GM21737 (cell line): ENCODE measurements at regions not wholly inside any gene's neighbourhood (a gene's known extent, or its start where the extent isn't known, plus 50 kb on each side); places are given as distances from the start of the nearest gene placed in this dataset.
A peak's percentile ranks its signal among the peaks of the same experiment; 100 is the strongest.

Source experiments
- ATAC-seq: cut with Tn5 transposase; IDR thresholded peaks from one replicate; pipeline ENCODE4 v1.9.1; 2021; ENCODE audit warnings: mild to moderate bottlenecking, moderate library complexity; ENCODE audit not compliant: unreplicated experiment

- no peak for ATAC-seq
These were observed 352.1 kb downstream of the SHQ1 start for GRCh38 chr3:72496051-72496670.

GRCh38 chr3:72494626-72495025 lies 353.6 kb downstream of the SHQ1 start:
- ATAC-seq: no peak

- ATAC-seq: no peak
These were observed 354.1 kb downstream of the SHQ1 start for GRCh38 chr3:72494130-72494529.

DNA sequence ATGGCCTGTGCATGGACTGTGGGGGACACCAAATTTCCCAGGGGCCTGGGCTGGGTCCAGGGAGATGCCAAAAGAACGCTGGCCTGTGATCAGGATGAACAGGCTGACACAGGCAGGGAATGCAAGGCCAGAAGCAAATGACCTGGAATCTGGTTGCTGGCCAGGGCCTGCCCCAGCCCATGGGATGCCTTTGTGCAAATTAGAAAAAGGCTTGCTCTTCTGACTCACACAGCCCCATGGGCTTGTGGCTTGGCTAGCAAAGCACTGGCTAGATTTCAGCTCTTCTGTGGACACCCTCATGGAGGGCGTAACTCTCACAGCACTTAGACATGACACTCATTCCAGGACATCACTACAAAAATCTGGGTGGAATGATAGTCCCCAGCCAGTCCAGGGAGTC lies 356.0 kb downstream of the SHQ1 start:
- ATAC-seq: no peak

DNA sequence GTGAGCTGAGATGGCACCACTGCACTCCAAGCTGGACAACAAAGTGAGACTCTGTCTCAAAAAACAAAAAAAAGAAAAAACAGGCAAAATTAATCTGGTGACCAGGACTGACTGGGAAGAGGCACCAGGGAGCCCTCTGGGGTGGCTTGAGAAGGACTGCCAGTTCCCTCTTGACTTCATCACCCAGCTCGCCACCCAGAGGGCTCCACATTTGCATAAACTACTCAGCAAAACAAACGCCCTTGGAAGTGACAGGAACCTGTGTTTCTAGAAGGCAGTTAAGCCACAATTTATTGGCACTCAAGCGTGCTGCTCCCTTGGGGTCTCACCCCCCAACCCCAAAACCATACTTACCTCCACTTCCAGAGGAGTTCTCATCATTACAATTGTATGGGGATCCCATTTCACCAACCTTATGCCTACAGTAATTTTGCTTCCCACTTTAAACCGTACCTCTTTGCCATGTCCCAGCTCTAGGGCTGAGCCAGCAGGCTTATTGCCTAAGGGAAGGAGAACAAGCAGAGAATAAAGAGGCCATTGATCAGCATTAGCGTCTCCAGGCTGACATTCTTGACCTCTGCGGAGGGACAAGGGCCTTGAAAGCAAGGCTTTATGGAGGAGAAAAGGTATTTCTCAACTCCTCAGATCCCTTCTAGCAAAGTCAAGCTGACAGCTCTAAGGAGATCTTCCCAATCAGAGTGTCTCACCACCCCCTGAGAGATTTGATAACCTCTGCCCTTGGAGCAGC lies 357.4 kb downstream of the SHQ1 start:
- ATAC-seq: no peak

- no peak for ATAC-seq
These were observed 358.3 kb downstream of the SHQ1 start for GRCh38 chr3:72489901-72490300.

DNA sequence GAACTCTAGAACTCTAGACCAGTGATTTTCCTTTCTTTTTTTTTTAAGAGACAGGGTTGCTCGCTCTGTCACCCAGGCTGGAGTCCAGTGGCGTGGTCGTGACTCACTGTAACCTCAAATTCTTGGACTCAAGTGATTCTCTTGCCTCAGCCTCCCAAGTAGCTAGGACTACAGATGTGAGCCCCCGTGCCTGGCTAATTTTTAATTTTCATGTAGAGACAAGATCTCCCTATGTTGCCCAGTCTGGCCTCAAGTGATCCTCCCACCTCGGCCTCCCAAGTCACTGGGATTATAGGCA lies 359.6 kb downstream of the SHQ1 start:
- no peak for ATAC-seq

DNA sequence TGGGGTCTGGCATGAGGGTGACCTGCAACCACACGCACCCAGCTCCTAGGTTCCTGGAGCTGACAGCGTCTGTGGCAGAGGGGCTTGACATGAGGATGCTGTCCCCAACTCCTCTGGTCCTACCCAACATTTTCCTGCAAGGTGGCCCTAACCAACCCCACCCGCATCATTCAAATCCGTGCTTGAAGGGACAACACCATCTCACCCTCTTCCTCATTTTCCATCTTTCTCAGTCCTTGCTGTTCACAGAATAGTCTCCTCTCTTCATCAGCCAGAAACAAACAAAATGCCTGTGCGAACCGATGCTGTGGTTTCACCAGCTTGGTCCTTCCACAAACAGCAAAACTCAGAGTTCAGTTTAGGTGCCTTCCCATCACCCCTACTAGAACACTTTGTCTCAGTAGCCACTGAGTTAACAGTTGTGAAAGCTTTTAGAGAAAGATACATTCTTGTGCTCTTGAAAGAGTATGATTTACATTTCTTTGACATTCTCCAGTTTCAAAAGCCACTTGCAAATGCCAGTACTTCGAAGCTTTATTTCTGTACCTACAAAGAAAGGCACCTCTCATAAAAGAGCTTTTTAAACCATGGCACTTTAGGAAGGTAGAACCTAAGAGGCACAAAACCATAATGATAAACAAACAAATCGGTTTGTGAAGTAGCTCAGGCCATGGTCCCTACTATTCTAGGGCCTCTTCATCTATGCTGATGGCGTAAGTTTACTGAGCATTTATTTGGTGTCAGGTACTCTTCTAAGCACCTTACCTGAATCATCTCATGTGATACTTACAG lies 360.1 kb downstream of the SHQ1 start:
- no peak for ATAC-seq

DNA sequence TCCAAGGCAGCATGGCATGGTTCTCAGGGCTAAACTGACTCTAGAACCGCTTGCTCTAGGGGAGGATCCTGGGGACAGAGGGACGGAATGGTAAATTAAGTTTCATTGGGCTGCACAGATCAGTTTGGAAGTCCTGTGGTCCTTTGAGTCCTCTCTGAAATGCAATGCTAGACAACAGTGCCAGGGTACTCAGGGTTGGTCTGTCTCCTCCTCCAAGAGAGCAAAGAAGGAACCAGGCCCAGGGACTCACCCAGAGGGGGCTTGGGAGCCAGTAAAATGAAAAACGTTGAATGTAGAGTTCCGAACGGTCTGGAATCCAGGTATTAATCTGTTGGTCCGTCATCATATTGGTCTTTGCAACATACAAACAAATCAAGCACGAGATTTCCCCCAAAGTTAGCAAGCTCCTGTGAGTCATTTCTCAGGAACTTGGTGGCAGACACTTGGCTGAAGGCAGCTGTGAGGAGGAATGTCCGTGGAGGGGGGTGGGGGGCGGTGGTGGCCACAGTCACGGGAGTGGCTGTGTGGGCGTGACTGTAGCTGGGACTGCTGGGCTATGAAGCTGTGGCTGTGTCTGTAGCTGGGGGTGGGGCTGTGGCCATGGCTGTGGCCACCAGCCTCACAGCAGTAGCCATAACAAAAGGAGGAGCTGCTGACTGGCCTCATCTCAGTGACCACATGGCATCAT lies 361.0 kb downstream of the SHQ1 start:
- ATAC-seq: no peak

DNA sequence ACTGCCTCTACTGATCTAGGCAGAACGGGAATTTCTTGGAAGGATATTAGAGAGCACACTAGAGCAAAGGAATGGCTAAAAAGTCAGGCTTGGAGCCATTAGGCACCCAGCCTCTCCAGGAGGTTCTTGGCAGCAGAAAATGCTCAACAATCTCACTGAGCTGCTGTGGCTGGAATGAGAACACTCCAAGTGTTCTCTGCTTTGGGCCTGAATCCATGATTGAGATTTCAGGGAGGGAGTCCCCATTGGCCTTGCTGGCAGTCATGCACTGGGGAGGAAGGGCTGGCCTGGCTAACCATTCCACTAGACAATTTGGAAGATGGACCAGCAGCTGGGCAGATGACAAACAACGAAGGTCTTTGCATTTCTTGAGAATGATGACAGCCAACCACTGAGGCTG lies 362.6 kb downstream of the SHQ1 start:
- ATAC-seq: no peak

- ATAC-seq: no peak
These were observed 364.6 kb downstream of the SHQ1 start for GRCh38 chr3:72483554-72484104.

GRCh38 chr3:72482589-72483321 lies 365.5 kb downstream of the SHQ1 start:
- peak; percentile 41 for ATAC-seq

DNA sequence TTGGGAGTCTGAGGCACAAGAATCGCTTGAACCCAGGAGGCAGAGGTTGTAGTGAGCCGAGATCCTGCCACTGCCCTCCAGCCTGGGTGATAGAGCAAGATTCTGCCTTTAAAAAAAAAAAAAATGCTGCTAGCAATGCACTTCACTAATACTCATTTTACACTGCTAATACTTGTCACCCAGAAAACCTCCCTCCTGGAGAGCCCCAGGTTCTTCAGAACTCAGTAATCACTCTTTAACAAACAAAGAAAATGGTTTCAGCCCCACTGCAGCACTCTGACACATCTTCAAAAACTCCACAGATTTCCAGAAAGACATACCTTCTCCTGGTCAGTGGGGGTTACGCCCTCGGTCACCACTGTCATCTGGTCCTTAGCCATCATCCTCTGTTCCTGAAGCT lies 366.7 kb downstream of the SHQ1 start:
- ATAC-seq: no peak

DNA sequence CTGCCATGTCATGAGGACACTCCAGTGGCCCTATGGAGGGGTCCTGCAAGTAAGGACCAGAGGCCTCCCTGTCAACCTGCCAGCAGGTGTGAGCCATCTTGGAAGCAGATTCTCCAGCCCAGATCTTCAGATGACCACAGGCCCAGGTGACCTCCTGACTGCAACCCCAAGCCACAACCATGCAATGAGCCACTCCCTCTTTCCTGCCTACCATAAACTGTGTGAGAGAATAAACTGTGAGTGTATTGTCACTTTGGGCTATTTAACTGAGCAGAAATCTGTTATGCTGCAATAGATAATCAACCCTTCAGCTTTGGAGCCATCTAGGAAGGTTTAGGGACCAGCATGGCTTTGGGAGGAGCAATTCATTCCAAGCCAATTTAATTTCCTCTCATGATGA lies 367.9 kb downstream of the SHQ1 start:
- no peak for ATAC-seq

DNA sequence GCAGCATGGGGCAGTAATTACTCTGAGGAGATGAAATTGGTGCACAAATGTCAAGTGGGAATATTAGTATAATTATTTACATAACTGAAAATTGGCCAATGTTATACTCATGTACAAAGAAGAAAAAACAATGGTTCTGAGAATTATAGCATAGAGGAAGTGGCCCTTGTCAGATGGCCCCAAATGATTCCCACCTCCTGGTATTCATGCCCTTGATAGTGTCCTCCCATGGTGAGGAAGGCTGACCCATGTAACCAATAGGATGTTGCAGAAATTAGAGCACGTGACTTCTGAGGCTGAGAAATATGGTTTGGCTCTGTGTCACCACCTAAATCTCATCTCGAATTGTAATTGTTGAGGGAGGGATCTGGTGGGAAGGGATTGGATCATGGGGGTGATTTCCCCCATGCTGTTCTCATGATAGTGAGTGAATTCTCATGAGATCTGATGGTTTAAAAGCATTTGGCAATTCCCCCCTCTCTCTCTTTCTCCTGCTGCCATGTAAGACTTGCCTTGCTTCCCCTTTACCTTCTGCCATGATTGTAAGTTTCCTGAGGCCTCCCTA lies 368.5 kb downstream of the SHQ1 start:
- ATAC-seq: no peak

DNA sequence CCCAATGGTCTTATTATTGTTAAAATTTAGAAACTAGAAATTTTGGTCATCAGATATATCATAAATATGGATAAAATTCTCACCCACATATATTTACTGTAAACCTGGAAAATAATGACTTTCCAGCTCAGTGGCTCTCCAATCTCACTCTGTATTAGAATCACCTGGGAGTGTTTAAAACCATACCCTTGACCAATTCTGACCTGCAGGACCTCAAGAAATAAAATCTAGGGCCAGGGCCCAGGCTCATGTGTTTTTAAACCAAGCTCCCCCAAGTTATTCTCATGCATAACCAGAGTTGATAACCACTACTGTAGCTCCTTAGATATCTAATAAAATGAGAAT lies 372.1 kb downstream of the SHQ1 start:
- ATAC-seq: no peak

- ATAC-seq: no peak
These were observed 372.7 kb downstream of the SHQ1 start for GRCh38 chr3:72475258-72476138.

DNA sequence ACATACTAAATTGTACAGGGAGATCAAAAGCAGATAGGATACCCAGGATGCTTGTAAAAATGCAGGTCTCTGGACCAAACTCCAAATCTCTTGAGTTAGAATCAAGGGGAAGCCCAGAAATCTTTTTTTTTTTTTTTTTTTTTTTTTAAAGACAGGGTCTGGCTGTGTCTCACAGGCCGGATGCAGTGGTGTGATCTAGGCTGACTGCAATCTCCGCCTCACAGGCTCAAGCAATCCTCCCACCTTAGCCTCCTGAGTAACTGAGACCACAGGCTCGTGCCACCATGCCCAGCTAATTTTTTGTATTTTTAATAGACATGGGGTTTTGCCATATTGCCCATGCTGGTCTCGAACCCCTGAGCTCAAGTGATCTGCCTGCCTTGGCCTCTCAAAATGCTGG lies 373.5 kb downstream of the SHQ1 start:
- no peak for ATAC-seq

GRCh38 chr3:72473156-72473555 lies 375.1 kb downstream of the SHQ1 start:
- ATAC-seq: peak; percentile 78
